ENCODE measurements at regions not wholly inside any gene's neighbourhood (a gene's known extent, or its start where the extent isn't known, plus 50 kb on each side); places are given as distances from the start of the nearest gene placed in this dataset.

DNA sequence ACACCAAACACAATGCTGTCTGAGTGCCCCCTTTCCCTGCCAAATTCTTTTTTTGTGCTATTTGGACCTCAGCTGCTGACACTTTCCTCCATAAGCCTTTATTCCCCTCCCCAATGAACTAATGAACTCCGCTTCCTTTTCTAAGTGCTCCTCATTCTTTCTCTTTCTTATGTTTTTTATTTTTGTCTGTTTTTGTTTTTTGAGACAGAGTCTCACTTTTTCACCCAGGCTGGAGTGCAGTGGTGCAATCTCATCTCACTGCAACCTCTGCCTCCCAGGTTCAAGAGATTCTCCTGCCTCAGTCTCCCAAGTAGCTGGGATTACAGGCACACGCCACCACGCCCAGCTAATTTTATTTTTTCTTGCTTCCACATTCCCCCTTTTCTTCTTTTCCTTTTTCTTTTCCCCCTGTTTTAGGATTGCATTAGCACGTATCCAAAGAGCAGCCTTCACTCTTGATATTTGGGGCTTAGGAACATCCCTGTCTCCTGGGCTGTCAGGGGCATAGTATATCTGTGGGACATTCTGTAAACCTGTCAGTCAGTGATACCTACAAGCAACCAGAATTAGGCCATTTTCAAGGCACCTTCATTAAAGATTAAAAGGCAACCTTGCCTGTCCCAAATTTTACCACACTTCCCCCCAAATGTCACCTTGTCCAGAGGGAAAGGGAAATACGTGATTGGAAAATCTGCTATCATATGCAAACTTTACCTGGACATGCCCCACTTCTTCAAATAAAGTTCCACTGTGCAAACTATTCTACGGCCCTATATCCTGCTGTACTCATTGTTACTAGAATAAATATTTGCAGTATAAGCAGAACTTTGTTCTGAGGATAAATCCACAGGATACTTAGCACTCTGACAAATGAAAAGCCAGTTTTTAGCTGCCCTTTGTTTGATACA lies 65.1 kb upstream of the ACSL3 start:
- H3K4me3 ChIP-seq (ENCODE audit: low read depth, low read length) = no peak overlapping the region
- H3K27me3 ChIP-seq (ENCODE audit: control insufficient read depth, insufficient read depth, low read length) = no peaks in the 10 kb centered on the region
- no peak for DNase-seq (ENCODE audit: low read depth)
- H3K36me3 ChIP-seq (ENCODE audit: control insufficient read depth, insufficient read depth, low read length) = no peaks in the 10 kb centered on the region
- TF ChIP-seq, protein P1, sequence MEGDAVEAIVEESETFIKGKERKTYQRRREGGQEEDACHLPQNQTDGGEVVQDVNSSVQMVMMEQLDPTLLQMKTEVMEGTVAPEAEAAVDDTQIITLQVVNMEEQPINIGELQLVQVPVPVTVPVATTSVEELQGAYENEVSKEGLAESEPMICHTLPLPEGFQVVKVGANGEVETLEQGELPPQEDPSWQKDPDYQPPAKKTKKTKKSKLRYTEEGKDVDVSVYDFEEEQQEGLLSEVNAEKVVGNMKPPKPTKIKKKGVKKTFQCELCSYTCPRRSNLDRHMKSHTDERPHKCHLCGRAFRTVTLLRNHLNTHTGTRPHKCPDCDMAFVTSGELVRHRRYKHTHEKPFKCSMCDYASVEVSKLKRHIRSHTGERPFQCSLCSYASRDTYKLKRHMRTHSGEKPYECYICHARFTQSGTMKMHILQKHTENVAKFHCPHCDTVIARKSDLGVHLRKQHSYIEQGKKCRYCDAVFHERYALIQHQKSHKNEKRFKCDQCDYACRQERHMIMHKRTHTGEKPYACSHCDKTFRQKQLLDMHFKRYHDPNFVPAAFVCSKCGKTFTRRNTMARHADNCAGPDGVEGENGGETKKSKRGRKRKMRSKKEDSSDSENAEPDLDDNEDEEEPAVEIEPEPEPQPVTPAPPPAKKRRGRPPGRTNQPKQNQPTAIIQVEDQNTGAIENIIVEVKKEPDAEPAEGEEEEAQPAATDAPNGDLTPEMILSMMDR (IDR thresholded peaks at IDR 0.05; ENCODE audit: insufficient read depth, low read length, poor library complexity, severe bottlenecking) = no peak

DNA sequence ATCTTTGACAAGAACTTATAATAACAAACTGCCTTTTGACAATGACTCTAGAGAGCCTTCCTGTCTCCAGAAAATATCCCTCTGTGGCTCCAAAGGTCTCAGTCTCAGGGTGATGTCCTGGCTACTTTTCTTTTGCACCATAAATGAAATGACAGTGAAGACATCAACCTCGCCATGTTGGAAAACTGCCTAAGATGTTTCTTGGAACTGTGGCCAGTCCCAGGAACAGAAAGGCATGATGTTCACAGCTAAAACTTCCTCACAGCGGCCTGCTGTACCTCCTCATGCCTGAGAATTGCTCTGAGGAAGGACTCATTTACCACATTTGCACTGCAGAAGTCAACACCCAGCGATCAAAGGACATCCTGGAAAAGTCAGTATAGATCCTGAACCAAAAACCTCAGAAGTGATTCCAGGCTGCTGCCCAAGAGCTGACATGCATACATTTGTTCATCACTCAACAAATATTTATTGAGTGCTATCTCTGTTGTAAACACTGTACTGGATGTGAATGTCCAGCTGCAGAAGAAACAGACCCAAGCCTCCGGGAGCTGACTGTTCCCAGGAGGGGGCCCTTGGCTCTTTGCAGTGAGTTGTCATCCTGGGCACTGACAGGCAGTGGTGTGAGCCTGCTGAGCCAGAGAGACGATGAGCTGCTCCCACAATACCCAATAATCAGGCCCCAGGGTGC lies 64.3 kb upstream of the ACSL3 start:
- Histone ChIP-seq H3K27me3 (ENCODE audit: control insufficient read depth, insufficient read depth, low read length) (no peaks in the 10 kb centered on the region), H3K36me3 (ENCODE audit: control insufficient read depth, insufficient read depth, low read length) (no peaks in the 10 kb centered on the region), H3K4me3 (ENCODE audit: low read depth, low read length) (no peak overlapping the region)
- no peak for DNase-seq (ENCODE audit: low read depth)
- TF ChIP-seq, protein P1 (IDR thresholded peaks at IDR 0.05; ENCODE audit: insufficient read depth, low read length, poor library complexity, severe bottlenecking) = no peak

GRCh38 chr2:222797261-222797660 lies 63.6 kb upstream of the ACSL3 start:
- Histone ChIP-seq H3K4me3 (ENCODE audit: low read depth, low read length) (no peak overlapping the region), H3K36me3 (ENCODE audit: control insufficient read depth, insufficient read depth, low read length) (no peaks in the 10 kb centered on the region)
- DNase-seq (ENCODE audit: low read depth) = no peak

DNA sequence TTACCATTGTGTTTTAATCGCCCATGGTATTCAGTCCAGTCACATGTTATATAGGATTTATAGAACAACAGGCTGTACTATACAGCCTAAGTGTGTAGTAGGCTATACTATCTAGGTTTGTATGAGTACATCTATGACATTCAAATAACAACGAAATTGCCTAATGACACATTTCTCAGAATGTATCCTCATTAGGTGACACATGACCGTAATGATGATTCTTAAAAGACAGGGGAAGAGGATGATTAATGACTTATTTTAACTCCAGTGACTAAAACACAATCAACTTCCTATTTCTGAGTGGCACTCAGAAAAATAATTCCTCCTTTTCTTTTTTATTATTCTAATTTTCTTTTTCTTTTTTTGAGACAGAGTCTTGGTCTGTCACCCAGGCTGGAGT lies 63.0 kb upstream of the ACSL3 start:
- no peak overlapping the region for H3K4me3 ChIP-seq (ENCODE audit: low read depth, low read length)
- H3K27me3 ChIP-seq (ENCODE audit: control insufficient read depth, insufficient read depth, low read length) = no peaks in the 10 kb centered on the region
- TF ChIP-seq, protein P1 (IDR thresholded peaks at IDR 0.05; ENCODE audit: insufficient read depth, low read length, poor library complexity, severe bottlenecking) = no peak
- H3K36me3 ChIP-seq (ENCODE audit: control insufficient read depth, insufficient read depth, low read length) = no peaks in the 10 kb centered on the region
- DNase-seq (ENCODE audit: low read depth) = no peak

More at GRCh38 chr2:222797261-222797660, 63.6 kb upstream of the ACSL3 start:
- no peaks in the 10 kb centered on the region for H3K27me3 ChIP-seq (ENCODE audit: control insufficient read depth, insufficient read depth, low read length)
- TF ChIP-seq, protein P1 (IDR thresholded peaks at IDR 0.05; ENCODE audit: insufficient read depth, low read length, poor library complexity, severe bottlenecking) = peak; percentile 54

- Histone ChIP-seq H3K36me3 (ENCODE audit: control insufficient read depth, insufficient read depth, low read length) (no peaks in the 10 kb centered on the region), H3K4me3 (ENCODE audit: low read depth, low read length) (no peak overlapping the region), H3K27me3 (ENCODE audit: control insufficient read depth, insufficient read depth, low read length) (no peaks in the 10 kb centered on the region)
- DNase-seq (ENCODE audit: low read depth) = no peak
- TF ChIP-seq, protein P1 (IDR thresholded peaks at IDR 0.05; ENCODE audit: insufficient read depth, low read length, poor library complexity, severe bottlenecking) = no peak
Measured at GRCh38 chr2:222798528-222798927, 62.3 kb upstream of the ACSL3 start.

Measured in kidney epithelial cell (primary cell).